GM12801 (cell line): ENCODE measurements at regions not wholly inside any gene's neighbourhood (a gene's known extent, or its start where the extent isn't known, plus 50 kb on each side); places are given as distances from the start of the nearest gene placed in this dataset.

ENCODE experiments used
- TF ChIP-seq, protein P1 (sequence below): IDR thresholded peaks from one replicate; pipeline ENCODE4 v1.5.1; 2011; ENCODE audit warnings: control low read depth; ENCODE audit not compliant: insufficient read length; ENCODE audit errors: extremely low read depth

GRCh38 chr5:155750101-155750500, 576.9 kb upstream of the SGCD start:
- TF ChIP-seq, protein P1, sequence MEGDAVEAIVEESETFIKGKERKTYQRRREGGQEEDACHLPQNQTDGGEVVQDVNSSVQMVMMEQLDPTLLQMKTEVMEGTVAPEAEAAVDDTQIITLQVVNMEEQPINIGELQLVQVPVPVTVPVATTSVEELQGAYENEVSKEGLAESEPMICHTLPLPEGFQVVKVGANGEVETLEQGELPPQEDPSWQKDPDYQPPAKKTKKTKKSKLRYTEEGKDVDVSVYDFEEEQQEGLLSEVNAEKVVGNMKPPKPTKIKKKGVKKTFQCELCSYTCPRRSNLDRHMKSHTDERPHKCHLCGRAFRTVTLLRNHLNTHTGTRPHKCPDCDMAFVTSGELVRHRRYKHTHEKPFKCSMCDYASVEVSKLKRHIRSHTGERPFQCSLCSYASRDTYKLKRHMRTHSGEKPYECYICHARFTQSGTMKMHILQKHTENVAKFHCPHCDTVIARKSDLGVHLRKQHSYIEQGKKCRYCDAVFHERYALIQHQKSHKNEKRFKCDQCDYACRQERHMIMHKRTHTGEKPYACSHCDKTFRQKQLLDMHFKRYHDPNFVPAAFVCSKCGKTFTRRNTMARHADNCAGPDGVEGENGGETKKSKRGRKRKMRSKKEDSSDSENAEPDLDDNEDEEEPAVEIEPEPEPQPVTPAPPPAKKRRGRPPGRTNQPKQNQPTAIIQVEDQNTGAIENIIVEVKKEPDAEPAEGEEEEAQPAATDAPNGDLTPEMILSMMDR = no peak

DNA sequence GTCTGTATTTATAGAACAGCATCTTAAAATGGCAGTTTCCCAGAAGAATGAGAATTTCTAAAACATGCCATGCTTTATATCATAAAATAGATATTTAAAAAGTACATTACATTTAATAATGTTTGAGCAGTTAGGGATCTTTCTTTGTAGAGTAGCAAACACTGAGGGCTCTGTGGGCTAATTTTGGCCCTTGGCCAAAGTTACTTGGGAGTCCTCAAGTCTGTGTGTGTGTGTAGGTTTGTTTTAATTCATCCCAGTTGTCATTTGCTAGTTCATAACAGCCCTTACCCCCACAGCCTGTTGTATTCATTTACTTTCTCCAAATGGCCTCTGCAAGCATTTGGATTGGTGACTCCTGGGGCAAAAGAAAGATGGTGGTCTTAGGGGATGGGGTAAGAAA, 576.4 kb upstream of the SGCD start:
- TF ChIP-seq, protein P1 = no peak

- TF ChIP-seq, protein P1 = no peak
Observed at GRCh38 chr5:155753943-155754581, 572.9 kb upstream of the SGCD start.

DNA sequence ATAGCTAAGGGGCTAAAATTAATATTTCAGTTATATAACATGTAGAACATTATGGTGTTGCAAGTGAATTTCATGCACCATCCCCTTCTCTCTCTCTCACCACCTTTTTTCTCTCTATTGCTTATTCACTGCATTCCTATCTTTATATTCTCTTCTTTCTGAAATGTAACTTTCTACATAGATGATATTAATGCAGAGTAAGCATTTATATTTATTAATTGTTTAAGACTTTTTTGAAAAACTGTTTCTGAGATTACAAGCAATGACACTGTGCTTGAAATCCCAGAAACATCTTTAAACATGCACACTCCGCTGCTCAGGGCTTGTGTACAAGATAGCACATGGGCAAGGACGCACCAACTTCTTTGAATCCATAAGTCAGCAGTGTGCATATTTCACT, 567.7 kb upstream of the SGCD start:
- TF ChIP-seq, protein P1 = no peak

DNA sequence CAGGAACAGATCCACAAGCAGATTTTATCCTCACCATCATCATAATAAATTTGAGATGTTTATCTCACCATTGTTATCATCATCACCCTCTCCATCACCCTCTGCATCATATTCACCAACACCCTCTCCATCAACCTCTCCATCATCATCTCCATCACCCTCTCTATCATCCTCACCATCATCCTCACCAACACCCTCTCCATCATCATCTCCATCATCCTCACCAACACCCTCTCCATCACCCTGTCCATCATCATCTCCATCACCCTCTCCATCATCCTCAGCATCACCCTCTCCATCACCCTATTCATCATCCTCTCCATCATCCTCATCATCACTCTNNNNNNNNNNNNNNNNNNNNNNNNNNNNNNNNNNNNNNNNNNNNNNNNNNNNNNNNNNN, 567.0 kb upstream of the SGCD start:
- TF ChIP-seq, protein P1 = no peak

- TF ChIP-seq, protein P1 = no peak
Observed at GRCh38 chr5:155761502-155761901, 565.5 kb upstream of the SGCD start.

DNA sequence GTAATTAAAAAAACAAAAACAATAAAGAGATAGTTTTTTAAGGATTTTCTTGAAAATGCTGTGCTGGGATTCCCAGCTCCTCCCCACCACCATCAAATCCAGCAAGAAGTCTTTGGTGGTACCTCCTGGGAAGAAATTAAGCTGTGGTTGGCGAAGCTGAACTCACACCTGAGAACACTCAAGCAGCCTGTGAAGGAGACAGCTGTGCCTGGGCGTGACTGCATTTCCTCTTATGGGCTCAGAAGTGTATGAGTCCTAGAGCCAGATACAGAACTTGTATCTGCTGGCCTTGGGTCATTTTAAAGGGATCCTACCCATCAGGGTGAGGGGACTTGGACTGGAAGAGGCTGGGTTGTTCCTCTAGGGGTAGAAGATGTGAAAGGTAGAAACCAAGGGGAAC, 561.2 kb upstream of the SGCD start:
- TF ChIP-seq, protein P1 = no peak
